Testis (tissue), 2 donors: ENCODE measurements at regions not wholly inside any gene's neighbourhood (a gene's known extent, or its start where the extent isn't known, plus 50 kb on each side); places are given as distances from the start of the nearest gene placed in this dataset.

Source experiments
- DNase-seq: peaks from one replicate; pipeline ENCODE4 v3.0.0-alpha.2; 2019
- H3K27ac ChIP-seq, 2 donors: fragments of 200-600 bp; sonication (generic); one replicate each; pipeline ENCODE4 v1.5.1; 2019
- H3K27me3 ChIP-seq: fragments of 200-600 bp; sonication (generic); one replicate; pipeline ENCODE4 v1.5.1; 2019
- H3K36me3 ChIP-seq: fragments of 200-600 bp; sonication (generic); one replicate; pipeline ENCODE4 v1.5.1; 2017; ENCODE audit warnings: low read depth; ENCODE audit errors: missing control alignments
- H3K4me1 ChIP-seq: fragments of 200-600 bp; sonication (generic); one replicate; pipeline ENCODE4 v1.5.1; 2019
- H3K4me3 ChIP-seq, 2 donors: fragments of 200-600 bp; sonication (generic); one replicate each; pipeline ENCODE4 v1.5.1; 2017 to 2019
- H3K9me3 ChIP-seq: fragments of 200-600 bp; sonication (generic); one replicate; pipeline ENCODE4 v1.5.1; 2017
- POLR2A ChIP-seq: fragments of 450-650 bp; IDR thresholded peaks from one replicate; pipeline ENCODE4 v1.6.1; 2017; ENCODE audit warnings: antibody characterized with exemption, mild to moderate bottlenecking, moderate library complexity
- WGBS, 2 donors: methylation state at CpG; one replicate each; pipeline ENCODE4 v1.1.5; 2018; 5-methylcytosine and 5-hydroxymethylcytosine counted together
- intact Hi-C: fragments of 100-400 bp; cut with DNase I; formaldehyde crosslinking; loops from one replicate; pipeline ENCODE4 v1.15.1; 2023; ENCODE audit warnings: low total_unique reads
- TF ChIP-seq, protein P1 (sequence below), 3 experiments: fragments of 450-650 bp in 2 of 3; fragments of 200-600 bp in 1 of 3; sonication (generic) in 1 of 3; IDR thresholded peaks; one replicate each; pipeline ENCODE4 v1.5.1; 2016 to 2019; ENCODE audit warnings: antibody characterized with exemption in 3 of 3, mild to moderate bottlenecking in 2 of 3, moderate library complexity in 1 of 3

DNA sequence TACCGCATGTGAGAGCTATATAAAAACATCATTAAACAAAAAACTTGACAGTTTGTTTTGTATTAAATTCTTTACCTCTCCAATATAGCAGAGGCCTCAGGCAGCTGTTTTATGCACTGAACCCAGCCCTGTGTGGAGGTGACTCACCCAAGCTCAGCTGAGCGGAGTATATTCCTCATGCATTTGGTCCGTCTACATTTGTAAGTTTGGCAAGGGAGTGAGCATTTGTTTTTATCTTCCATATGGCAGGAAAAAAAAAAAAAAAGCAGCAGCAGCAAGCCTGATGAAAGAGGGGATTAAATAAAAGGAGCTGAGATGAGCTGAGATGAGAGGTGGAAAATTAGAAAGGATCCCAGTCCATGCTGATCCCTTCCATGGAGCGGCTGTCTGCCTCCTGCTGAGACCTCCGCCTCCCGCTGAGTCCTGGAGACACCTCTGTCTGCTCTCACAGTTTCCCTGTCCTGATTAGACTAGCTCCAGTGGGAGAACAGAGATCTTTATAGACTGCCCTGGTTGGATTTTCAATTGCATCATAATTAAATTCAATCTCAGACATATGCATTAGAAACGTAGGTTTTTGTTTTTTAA is 112.0 kb upstream of the CTNND2 start:
- TF ChIP-seq, protein P1, sequence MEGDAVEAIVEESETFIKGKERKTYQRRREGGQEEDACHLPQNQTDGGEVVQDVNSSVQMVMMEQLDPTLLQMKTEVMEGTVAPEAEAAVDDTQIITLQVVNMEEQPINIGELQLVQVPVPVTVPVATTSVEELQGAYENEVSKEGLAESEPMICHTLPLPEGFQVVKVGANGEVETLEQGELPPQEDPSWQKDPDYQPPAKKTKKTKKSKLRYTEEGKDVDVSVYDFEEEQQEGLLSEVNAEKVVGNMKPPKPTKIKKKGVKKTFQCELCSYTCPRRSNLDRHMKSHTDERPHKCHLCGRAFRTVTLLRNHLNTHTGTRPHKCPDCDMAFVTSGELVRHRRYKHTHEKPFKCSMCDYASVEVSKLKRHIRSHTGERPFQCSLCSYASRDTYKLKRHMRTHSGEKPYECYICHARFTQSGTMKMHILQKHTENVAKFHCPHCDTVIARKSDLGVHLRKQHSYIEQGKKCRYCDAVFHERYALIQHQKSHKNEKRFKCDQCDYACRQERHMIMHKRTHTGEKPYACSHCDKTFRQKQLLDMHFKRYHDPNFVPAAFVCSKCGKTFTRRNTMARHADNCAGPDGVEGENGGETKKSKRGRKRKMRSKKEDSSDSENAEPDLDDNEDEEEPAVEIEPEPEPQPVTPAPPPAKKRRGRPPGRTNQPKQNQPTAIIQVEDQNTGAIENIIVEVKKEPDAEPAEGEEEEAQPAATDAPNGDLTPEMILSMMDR (IDR thresholded peaks at IDR 0.05), result no peak
- no peak for TF ChIP-seq POLR2A
- H3K4me3 ChIP-seq, result no peak overlapping the region
- 50 to 62% methylated on average over 7 of the region's 7 CpGs for WGBS, 2 donors
- H3K36me3 ChIP-seq, result no peaks in the 10 kb centered on the region
- DNase-seq, result no peak
- no peaks in the 10 kb centered on the region for H3K9me3 ChIP-seq
- no peak overlapping the region for H3K27ac ChIP-seq
- H3K27me3 ChIP-seq, result no peaks in the 10 kb centered on the region
- intact Hi-C loops, result no loop called here
- no peaks in the 10 kb centered on the region for H3K4me1 ChIP-seq

DNA sequence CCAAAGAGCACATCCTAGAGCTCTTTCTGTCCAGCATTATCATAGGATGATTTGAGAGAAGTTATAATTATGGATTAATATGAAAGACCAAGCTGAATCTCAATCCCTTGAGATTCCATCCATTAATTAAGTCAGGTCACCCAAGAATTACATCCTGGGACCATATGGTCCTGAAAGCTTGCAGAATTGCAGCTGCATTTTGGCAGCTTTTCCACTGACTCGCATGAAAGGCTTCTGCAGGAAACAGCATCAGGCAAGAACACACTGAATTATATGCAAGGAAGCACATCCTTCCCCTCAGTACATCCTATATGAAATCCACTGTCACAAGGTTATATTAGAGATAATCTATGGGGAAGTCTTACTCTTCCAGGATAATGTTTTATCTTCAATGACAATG is 109.1 kb upstream of the CTNND2 start:
- 54 to 64% methylated on average over 1 of the region's 1 CpG for WGBS, 2 donors
- intact Hi-C loops, result no loop called here

DNA sequence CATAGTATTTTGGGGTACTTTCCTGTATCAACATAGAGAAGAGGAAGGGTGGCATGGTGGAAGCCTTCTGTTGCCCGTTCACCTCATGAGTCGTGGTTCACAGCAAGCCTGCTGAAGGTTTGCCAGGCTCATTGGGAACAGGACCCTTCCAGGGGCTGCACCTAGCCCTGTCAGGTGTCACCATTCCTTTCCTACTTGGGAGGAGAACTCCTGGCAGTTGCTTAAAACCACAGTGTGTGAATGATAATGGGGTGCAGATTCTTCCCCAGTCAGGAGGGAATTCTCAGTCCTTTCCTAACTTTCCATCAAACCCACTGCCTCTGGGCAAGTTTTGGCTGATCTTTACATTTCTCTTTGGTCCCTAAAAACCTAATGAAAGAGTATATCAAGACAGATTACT is 99.4 kb upstream of the CTNND2 start:
- WGBS, 2 donors, result 58 to 80% methylated on average over 2 of the region's 2 CpGs
- no peak overlapping the region for H3K4me3 ChIP-seq
- DNase-seq, result no peak
- intact Hi-C loops, result no loop called here
- H3K27ac ChIP-seq, result no peak overlapping the region
- no peak for TF ChIP-seq POLR2A
- TF ChIP-seq, protein P1 (IDR thresholded peaks at IDR 0.05), result no peak
- no peaks in the 10 kb centered on the region for H3K27me3 ChIP-seq
- no peaks in the 10 kb centered on the region for H3K4me1 ChIP-seq
- H3K9me3 ChIP-seq, result no peaks in the 10 kb centered on the region
- H3K36me3 ChIP-seq, result no peaks in the 10 kb centered on the region

More for the DNA sequence above, 109.1 kb upstream of the CTNND2 start:
- H3K27me3 ChIP-seq, result no peaks in the 10 kb centered on the region
- H3K4me3 ChIP-seq, result no peak overlapping the region
- H3K27ac ChIP-seq, result no peak overlapping the region
- no peaks in the 10 kb centered on the region for H3K9me3 ChIP-seq
- no peaks in the 10 kb centered on the region for H3K4me1 ChIP-seq
- TF ChIP-seq, protein P1 (IDR thresholded peaks at IDR 0.05), result no peak
- TF ChIP-seq POLR2A, result no peak
- no peak for DNase-seq
- H3K36me3 ChIP-seq, result no peaks in the 10 kb centered on the region

DNA sequence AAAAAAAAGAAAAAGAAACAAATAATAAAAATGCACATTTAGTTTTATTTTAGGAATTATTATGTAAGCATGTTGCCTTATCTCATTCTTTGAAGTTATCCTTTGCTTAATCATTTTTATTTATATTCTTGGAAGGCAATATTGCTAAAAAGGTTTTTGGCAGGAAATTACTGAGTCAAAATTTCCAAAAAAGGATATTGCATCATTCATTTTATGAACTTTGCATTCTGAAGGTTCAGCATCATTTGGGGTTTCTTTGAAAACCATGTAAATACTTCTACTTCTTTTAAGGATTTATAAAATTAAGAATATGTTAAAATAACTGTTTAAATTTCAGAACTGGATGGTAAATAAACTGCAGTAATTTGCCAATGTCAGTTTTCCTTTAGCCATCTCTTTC is 94.2 kb upstream of the CTNND2 start:
- no peak for DNase-seq
- no peaks in the 10 kb centered on the region for H3K27me3 ChIP-seq
- H3K9me3 ChIP-seq, result no peaks in the 10 kb centered on the region
- intact Hi-C loops, result no loop called here
- H3K4me3 ChIP-seq, result no peak overlapping the region
- H3K27ac ChIP-seq, result no peak overlapping the region
- TF ChIP-seq, protein P1 (IDR thresholded peaks at IDR 0.05), result no peak
- TF ChIP-seq POLR2A, result no peak
- H3K4me1 ChIP-seq, result no peaks in the 10 kb centered on the region
- no peaks in the 10 kb centered on the region for H3K36me3 ChIP-seq

DNA sequence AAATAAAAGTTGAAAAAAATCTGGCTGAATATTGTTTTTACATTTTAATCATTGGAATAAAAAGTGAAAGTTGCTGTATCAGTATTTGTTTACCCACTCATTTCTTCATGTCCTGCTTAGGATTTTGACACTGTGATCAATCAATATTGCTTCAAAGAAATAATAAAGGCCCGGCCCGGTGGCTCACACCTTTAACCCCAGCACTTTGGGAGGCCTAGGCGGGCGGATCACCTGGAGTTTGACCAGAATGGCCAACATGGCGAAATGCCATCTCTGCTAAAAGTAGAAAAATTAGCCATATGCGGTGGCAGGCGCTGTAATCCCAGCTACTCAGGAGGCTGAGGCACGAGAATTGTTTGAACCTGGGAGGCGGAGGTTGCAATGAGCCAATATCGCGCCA is 93.7 kb upstream of the CTNND2 start:
- no peak overlapping the region for H3K27ac ChIP-seq
- H3K9me3 ChIP-seq, result no peaks in the 10 kb centered on the region
- WGBS, 2 donors, result 72 to 77% methylated on average over 11 of the region's 11 CpGs
- H3K36me3 ChIP-seq, result no peaks in the 10 kb centered on the region
- no peak overlapping the region for H3K4me3 ChIP-seq
- TF ChIP-seq, protein P1 (IDR thresholded peaks at IDR 0.05), result no peak
- H3K4me1 ChIP-seq, result no peaks in the 10 kb centered on the region
- H3K27me3 ChIP-seq, result no peaks in the 10 kb centered on the region
- intact Hi-C loops, result no loop called here
- no peak for DNase-seq
